Stimulated activated CD4-positive, alpha-beta T cell treated with anti-CD3 and anti-CD28 coated beads, Interleukin-15, amount 100 ng/mL, for 48 hours (primary cell): ENCODE measurements at regions not wholly inside any gene's neighbourhood (a gene's known extent, or its start where the extent isn't known, plus 50 kb on each side); places are given as distances from the start of the nearest gene placed in this dataset.
"Not testable (repeated sequence)": the region's sequence is repeated elsewhere in the genome, so short reads cannot be mapped to it uniquely, and the experiment has no call there.

ENCODE experiments used
- DNase-seq, 2 donors: peaks; one replicate each; pipeline ENCODE4 v3.0.0-alpha.2; 2020; ENCODE audit warnings: low read depth in 2 of 2

DNA sequence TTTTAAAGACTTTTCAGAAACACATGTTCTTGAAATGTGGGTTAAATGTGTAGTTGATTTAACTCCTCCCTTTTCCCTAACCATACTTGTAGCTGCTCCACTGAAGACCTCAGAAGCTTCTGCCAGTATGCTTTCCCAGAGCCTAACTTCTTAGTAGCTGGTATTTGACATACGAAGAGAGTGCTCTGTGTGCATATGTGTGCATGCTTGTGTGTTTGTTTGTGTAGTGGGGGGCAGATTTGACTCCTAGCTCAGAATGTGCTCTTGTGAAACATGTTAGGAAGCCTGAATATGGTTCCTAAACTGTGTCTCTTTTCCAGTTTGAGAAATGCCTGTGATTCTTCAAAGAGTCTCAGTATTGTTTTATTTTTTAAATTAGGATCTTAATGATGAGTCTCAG, 420.4 kb downstream of the PCNX1 start:
- no peak for DNase-seq

DNA sequence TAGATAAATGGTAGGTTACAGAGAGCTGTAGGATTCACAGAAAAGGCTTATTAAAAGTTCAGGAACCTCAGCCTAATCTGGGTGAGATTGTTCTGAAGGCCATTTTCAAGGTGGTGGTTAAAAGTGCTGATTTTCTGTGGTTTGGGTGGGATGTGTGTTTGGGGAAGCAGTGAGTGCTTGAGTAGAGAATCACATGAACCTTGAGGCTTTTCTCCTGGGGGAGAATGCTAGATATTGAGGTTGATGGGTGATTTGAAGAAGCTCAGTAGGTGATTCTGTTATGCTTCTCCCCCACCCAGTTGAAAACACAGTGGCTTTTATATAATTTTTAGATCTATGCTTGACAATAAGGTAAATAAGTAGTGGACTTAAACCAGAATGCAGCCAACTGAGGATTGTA, 420.9 kb downstream of the PCNX1 start:
- no peak for DNase-seq

DNA sequence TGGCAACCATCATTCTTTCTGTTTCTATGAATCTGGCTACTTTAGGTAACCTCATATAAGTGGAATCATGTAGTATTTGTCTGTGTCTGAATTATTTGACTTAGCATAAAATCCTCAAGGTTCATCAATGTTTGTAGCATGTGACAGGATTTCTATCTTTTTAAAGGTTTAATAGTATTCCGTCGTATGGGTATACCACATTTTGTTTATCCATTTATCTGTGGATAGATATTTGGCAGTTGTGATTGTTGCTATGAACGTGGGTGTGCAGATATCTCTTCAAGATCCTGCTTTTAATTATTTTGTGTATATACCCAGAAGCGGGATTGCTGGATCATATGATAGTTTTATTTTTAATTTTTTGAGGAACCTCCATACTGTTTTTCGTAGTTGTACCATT, 421.7 kb downstream of the PCNX1 start:
- DNase-seq: no peak

DNA sequence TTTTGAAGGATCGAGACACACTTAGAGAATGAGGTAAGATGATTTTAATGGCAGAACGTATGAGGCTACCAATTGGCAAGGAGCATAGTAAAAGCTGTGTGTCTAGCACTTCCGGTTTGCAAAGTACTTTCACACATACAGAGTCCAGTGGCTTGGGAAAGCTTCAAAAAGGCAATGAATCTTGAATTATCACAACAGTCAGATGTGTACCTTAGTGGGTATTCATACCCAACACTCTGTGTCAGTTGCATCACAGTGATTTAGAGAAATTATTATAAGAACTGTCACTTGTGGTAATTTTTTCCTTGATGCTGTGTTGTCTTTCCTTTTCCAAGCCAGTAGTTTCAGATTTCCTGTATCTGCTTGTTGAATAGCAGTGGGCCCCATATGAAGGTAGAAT, 424.1 kb downstream of the PCNX1 start:
- DNase-seq: no peak

DNA sequence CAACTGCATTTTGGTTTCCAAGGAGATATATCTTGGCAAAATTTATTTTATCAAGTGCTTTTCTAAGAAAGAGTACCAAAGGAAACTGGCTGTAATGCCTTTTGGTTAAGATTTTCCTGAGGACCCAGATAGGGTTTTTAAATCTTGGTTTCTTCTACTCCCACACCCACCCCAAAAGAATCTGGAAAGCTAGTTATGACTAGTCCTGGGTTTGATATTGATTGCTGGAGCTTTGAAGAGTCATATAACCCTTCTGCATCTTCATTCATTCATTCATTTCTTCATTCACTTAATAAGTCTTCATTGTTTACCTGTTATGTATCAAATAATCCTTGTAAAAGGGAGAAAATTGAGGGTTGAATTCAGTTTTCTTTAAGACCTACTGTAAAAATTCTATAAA, 425.2 kb downstream of the PCNX1 start:
- no peak for DNase-seq

DNA sequence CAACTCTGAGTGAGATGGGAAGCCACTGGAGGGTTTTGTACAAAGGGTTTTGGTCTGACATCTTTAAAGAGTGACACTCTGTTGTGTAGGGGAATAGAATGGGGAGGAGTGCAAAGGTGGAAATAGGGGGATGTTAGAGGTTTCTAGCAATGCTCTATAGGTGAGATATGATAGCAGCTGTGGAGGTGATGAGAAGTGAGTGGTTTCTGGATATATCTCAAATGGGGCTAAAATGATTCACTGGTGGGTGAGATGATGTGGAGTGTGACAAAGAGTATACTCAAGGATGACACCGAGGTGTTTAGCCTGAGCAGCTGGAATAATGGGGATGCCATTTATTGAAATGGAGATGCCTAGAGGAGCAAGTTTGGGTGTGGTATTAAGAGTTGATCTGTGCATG, 426.4 kb downstream of the PCNX1 start:
- DNase-seq: no peak

DNA sequence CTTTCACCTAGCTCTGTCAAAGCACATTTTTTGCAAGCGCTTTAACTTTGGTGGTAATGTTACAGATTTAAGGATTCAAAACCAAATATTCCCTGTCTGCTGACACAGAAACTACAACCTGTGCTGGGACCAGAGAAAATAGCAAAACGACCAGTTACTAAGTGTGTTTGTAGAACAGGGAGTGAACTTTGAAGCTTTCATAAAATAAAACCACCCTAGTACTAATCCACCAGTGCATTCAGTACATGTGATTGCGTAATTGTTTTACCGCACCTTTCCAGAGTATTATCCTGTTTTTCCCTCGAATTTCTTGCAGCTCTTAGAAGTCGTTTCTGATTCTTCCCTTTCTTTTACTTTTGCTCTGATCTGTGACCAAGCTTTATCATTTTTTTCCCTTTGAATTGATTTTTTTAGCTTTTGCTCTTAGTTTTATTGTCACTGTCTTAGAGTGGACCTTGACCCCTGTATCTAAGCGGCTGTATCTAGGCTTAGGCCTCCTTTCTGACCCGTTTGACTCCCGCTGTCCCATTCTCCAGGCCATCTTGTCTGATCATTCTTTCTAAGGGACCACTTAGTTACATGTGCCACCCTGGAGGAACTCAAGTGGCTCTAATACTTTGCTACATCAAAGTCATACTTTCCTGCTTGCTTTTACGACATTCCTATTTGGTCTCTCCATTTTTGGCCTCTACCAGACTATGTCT, 429.4 kb downstream of the PCNX1 start:
- DNase-seq: no peak

DNA sequence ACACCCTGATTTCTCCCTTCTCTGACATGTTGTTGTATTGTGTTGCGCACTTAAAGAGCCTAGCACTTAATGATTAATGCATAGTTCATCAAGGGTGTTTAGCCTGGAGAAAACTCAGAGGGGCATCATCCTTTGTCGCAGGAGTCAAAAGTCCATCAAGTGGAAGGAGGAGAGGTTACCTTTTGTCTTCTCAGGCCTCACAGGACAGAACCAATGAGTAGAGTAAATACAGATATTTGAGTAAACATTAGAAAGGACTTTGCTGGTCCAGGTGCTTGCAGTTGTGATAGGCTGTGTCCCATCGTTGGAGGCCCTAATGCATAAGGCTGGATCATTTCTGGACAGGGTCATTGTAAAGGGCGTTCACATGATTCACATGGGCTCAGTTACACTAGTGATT, 430.9 kb downstream of the PCNX1 start:
- DNase-seq: no peak

DNA sequence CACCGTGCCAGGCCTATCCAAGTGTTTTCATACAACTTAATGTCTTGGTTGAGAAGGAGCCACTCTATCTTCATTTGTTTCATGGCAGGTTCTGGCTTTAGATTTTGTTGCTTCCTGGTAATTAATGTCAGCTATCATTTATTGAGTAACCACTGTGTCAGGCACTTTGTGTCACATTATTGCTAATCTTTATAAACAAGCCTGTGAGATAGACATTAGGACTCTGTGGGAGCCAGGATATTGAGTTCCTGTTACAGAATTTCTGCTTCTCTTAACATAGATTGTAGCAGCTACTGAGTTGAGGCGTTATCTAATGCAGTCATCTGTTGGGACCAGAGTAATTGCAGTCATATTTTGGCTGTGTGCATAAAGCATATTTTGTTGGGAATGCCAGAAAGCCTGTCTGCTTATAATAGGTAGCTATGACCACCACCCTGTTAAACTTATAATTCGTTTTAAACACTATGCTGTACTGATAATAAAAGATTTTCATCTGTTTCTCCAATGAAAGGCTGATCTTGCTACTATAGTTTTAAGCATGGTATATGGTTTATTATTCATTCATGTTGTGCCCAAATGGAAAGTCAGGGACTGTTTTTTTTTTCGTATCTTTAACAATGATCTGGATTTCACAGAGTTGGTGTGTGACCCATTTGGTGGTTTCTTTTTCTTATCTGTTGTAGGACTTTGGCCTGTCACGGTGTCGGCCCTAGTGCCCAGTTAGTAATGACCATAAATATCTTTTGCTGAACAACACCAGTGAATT, 432.6 kb downstream of the PCNX1 start:
- DNase-seq: no peak

DNA sequence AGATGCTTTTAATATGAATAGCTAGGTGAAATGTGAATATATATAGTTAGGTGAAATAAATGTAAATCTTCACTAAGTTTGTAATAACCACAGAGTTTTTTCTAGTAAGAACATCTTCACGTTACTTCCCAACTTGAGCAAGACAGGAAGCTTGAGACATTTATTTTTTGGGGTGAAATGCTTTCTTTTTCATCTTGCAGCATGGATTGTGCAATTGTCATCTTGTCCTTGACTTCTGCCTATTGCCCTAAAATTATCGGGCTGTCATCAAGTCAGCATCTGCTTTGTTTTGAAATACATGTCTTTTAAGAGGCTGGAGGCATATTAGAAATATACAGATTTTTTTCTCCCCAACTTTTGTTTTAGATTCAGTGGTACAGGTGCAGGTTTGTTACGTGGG, 433.9 kb downstream of the PCNX1 start:
- DNase-seq: no peak

DNA sequence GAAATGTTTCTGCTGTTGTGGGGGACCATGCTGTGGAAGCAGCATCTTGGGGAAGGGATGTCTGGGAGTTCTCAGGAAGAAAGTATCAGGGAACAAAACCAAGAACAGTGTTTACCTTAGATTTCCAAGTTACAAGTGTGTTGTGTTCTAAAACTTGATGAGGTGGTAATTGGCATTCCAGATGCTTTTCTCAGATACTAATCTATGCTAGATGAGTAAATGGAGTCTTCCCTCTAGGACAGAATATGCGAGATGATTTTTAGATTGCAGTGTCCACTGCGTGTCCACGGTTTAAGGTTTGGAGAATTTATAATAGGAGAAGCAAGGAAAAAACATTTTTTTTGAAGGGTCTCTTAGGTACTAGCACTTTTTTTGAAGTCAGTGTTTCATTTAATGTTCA, 436.5 kb downstream of the PCNX1 start:
- no peak for DNase-seq

DNA sequence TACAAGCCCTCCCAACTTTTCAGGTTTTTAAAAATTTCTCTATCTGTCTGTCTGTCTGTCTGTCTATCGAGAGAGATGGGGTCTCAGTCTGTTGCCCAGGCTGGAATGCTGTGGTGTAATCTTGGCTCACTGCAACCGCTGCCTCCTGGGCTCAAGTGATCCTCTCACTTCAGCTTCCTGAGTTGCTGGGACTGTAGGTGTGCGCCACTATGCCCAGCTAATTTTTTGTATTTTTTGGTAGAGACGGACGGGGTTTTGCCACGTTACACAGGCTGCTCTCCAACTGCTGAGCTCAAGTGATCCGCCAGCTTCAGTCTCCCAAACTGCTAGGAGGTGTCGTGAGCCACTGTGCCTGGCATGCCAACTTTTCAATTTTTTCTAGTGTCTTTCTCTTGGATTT, 437.2 kb downstream of the PCNX1 start:
- DNase-seq: no peak

DNA sequence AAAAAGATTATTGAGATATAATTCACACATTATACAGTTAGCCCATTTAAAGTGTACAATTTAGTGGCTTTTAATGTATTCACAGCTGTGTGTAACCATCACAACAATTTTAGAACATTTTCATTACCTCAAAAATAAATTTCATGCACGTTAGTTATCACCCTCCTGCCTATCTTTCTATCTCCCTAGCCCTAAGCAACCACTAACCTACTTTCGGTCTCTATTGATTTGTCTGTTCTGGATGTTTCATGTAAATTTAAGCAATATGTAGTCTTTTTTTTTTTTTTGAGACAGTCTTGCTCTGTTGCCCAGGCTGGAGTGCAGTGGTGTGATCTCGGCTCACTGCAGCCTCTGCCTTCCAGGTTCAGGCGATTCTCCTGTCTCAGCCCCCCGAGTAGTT, 439.4 kb downstream of the PCNX1 start:
- DNase-seq: no peak

DNA sequence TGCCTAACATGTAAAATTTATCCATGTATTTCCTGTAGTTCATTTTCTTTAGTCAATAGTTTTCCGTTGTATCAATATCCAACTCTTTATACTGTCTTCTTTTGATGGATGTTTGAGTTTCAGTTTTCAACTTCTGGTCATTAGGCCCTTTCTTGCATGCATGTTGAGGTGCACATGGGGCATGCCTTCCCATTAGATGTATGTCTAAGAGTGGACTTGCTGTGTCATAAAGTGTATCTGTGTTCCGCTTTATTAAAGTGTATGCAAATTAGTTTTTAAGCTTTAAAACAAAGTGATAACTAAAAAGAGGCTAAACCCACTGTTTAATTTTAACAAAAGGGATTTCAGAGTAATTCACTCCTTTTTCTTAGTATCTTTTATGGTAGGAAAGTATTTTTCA, 441.1 kb downstream of the PCNX1 start:
- DNase-seq: no peak

DNA sequence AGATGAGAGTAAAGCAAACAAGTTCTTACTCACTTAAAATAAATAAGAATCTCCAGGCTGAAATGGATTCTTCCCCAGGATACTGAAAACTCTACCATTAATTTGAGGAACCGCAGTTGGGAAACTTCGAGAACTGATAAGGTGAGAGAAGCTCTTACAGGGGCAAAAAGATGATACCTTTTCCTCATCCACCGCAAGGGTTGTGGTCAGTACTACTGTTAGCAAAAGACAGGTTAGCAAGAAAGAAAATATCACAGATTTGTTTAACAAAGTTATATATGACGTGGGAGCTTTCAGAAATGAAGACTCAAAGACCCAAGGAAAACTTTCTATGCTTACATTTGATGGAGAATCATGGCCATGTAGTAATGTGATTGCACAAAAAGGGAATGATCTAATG, 441.6 kb downstream of the PCNX1 start:
- no peak for DNase-seq

DNA sequence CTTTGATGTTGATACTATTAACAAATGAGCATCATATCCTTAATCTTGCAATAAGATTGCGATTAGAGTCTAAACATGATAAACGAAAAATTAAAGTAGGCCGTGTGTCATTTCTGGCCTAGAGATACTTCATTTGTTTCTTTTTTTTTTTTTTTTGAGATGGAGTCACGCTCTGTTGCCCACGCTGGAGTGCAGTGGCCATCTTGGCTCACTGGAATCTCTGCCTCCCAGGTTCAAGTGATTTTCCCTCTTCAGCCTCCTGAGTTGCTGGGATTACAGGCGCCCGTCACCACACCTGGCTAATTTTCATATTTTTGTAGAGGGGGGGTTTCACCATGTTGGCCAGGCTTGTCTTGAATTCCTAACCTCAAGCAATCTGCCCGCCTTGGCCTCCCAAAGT, 446.9 kb downstream of the PCNX1 start:
- no peak for DNase-seq

DNA sequence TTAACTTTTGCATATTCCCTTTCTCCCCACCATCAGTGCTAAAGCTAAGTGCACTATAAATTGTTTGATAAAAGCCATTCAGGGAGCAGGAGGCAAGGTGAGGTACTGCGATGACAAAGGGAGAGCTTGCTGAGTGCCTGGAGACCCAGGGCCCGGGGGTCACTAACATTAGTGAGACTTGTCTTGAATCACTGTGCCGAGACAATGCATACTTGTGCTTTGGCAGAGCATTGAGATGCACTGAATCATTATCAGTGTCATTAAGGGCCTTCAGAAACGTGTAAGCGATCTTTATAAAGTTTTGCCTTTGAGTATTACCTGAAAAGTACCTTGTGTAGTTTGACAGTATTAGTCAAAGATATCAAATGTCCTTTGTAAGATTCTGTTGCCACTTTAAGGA, 447.5 kb downstream of the PCNX1 start:
- DNase-seq: no peak

DNA sequence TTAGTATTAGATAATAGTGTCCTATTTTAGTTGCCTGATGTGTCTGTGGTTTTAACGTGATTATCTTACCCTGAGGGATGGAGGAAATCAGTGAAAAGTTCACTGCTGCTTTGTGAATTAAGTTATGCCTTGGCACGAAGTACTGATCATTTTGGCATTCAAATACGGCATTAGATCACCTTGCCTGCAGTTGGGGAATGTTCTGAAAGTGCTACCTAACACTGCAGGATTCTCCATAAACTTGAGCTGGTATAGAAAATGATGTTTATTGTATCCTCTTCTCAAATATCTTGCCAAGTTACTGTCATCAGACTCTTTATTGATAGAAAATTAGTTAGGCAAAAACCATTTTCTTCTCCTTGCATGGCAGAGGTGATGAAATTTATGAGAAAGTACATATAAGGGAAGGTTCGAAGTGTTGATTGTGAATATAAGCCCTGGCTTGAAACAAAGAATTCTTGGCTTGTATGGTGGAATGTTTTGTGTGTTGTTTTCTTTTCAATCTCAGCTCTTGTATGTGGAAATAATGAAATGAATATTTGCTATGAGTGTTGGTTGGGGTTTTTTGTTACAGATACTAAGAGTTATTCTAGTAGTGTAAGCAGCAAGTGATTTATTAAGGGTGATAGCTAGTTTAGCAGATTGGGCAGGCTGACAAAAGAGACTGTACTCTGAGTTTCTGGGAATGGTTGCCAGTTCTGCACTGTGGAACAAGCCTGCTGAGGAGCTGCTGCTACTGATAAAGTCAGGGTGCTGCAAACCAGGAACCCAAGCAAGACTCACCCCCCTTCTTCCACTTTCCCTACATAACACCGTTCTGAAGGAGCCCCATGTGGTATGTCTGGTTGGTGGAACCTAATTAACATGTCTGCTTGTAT, 448.3 kb downstream of the PCNX1 start:
- DNase-seq: no peak

DNA sequence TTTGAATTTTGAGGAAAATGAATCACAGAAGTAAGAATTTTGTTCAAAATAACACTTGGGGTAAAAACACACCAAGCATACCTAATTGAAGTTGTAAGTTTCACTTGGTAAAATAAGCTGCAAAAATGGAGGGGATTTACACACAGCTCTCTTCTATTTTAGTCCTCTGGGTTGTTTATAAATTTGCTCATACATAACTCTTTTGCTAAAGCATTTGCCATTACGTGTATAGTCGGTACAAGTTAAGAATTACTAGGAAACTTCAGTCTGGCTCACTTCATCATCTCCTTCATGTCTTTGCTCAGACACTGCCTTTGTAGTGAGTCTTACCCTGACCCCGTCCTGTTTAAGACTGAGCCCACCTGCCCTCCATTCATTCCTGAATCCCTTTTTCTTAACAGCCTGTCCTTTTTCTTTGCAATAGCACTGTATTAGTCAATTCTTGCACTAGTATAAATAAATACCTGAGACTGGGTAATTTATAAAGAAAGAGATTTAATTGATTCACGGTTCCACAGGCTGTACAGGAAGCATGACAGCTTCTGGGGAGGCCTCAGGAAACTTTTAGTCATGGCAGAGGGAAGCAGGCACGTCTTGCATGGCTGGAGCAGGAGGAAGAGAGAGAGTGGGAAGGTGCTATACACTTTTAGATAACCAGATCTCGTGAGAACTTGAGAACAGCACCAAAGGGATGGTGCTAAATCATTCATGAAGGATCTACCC, 451.1 kb downstream of the PCNX1 start:
- no peak for DNase-seq

DNA sequence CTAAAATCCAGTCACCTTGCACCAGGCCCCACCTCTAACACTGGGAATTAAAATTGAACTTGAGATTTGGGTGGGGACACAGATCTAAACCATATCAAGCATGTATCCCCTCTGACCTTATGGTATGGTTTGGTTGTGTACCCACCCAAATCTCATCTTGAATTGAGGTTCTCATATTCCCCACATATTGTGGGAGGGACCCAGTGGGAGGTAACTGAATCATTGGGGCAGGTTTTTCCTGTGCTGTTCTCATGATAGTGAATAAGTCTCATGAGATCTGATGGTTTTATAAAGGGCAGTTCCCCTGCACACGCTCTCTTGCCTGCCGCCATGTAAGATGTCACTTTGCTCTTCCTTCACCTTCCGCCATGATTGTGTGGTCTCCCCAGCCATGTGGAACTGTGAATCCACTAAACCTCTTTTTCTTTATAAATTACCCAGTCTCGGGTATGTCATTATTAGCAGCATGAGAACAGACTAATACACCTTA, 451.7 kb downstream of the PCNX1 start:
- not testable (repeated sequence) for DNase-seq

DNA sequence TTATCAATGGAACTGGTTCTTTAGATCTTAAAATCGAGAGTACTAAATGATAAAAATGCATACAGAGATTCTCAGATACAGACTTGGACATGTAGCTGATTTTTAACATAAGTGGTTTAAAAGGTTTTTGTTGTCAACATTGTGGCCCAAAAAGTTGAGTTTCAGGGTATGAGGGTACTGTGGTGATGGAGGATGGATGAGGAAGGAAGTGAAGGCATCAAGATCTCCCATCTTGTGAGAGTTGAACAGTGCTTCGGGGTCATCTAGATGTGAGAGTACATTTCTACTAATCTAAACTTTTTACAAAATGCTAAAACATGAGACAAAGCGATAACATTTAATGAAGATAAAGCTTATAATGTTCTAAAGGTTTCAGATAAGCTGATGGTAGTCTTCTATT, 452.6 kb downstream of the PCNX1 start:
- DNase-seq: no peak

DNA sequence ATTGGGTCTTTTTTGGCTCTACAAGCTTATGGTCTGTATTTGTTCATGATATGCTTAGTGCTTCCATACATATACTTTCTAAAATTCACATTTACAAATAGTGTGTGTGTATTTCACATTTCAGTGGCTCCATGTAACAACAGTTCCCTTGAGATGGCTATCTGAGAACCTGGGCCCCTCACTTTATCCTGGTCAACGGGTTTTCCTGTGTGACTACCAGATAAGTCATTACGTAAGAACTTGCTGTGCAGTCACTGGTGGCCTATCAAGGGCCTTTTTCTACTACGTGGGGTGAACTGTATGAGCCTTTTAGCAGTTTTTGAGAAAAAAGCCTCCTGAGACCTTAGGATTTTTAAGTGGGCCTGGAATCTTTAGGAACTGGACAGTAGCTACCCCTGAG, 454.1 kb downstream of the PCNX1 start:
- no peak for DNase-seq
